Sigmoid colon (tissue), 3 donors: ENCODE measurements at regions not wholly inside any gene's neighbourhood (a gene's known extent, or its start where the extent isn't known, plus 50 kb on each side); places are given as distances from the start of the nearest gene placed in this dataset.

Experiments
- POLR2A ChIP-seq, 2 donors: fragments of 450-650 bp; IDR thresholded peaks; one replicate each; pipeline ENCODE4 v1.6.1; 2016; ENCODE audit warnings: antibody characterized with exemption in 2 of 2, mild to moderate bottlenecking in 2 of 2, moderate library complexity in 2 of 2
- TF ChIP-seq, protein P1 (sequence below), 4 experiments: fragments of 450-650 bp in 3 of 4; fragments of 200-600 bp in 1 of 4; IDR thresholded peaks; one replicate each; pipeline ENCODE4 v1.5.1; 2016 to 2019; ENCODE audit warnings: antibody characterized with exemption in 4 of 4, mild to moderate bottlenecking in 3 of 4, moderate library complexity in 2 of 4

DNA sequence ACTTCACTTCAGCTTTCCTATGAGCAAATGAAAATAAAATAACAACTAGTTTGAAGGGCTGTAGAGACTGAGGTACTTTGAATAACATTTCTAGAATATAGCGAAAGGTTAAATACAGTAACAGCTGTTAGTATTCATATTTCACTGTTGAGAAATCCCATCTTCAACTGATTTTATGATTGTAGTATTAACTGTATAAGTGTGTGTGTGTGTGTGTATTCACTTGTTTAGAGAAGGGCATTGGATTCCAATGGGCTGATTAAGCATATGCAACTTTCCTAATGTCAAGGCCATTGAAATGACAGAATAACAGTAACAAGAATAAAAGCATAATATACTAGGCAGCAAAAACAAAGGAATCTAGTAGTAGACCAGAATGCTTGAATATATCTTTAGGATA is 957.5 kb upstream of the EPHA7 start:
- TF ChIP-seq, protein P1, sequence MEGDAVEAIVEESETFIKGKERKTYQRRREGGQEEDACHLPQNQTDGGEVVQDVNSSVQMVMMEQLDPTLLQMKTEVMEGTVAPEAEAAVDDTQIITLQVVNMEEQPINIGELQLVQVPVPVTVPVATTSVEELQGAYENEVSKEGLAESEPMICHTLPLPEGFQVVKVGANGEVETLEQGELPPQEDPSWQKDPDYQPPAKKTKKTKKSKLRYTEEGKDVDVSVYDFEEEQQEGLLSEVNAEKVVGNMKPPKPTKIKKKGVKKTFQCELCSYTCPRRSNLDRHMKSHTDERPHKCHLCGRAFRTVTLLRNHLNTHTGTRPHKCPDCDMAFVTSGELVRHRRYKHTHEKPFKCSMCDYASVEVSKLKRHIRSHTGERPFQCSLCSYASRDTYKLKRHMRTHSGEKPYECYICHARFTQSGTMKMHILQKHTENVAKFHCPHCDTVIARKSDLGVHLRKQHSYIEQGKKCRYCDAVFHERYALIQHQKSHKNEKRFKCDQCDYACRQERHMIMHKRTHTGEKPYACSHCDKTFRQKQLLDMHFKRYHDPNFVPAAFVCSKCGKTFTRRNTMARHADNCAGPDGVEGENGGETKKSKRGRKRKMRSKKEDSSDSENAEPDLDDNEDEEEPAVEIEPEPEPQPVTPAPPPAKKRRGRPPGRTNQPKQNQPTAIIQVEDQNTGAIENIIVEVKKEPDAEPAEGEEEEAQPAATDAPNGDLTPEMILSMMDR (IDR thresholded peaks at IDR 0.05): no peak
- no peak for TF ChIP-seq POLR2A (IDR thresholded peaks at IDR 0.05)
